ENCODE measurements at regions not wholly inside any gene's neighbourhood (a gene's known extent, or its start where the extent isn't known, plus 50 kb on each side); places are given as distances from the start of the nearest gene placed in this dataset.

DNA sequence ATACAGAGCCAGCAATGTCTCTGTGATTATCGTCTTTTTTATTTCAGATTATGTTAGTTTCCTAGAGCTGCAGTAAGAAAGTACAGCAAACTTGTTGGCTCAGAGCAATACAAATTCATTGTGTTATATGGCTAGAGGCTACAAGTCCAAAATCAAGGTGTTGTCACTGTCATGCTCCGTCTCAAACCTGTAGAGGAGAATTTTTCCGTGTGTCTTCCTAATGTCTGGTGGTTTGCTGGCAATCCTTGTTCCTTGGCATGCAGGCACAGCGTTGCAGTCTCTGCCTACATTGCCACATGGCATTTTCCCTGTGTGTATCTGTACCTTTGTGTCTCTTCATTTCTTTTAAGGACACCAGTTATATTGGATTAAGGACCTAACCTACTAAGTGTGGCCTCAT lies 244.4 kb downstream of the LRRIQ3 start:
- ATAC-seq (ENCODE audit: low read depth in 2 of 2): no peak
- Mint-ChIP-seq H3K4me1 (no peaks in the 10 kb centered on the region), H3K9me3 (peaks cover 2 to 14% (median 6%) of the 10 kb centered on the region in 7 donors)

DNA sequence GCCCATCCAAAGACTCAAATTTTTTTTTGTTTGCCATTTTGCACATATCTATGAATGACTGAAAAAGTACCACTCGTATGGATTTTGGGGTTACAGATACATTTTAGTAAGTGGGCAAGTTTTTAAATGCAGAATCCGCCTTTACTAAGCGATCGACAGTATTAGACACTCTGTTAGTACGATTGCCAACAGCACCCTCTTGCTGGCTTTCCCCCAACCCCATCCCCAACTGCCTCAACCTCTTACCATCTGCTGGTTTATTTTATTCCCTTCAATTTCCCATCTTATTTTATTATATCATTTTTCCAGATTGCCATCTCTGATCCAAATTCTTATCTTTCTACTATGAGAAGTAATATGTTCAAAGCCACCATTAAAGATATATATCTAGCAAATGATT lies 244.8 kb downstream of the LRRIQ3 start:
- DNase-seq (no peak), ATAC-seq (ENCODE audit: low read depth in 2 of 2) (no peak)
- H3K9me3 Mint-ChIP-seq: peaks cover 2 to 14% (median 5%) of the 10 kb centered on the region in 7 donors
- H3K4me3 Mint-ChIP-seq: no peak overlapping the region
- Histone ChIP-seq H3K9me3 (ENCODE audit: control insufficient read depth in 2 of 2, low read length in 2 of 2) (no peaks in the 10 kb centered on the region), H3K27me3 (ENCODE audit: control insufficient read depth, insufficient read depth, low read length) (no peaks in the 10 kb centered on the region), H3K27ac (ENCODE audit: insufficient read depth, low read length, poor library complexity, severe bottlenecking) (no peak overlapping the region), H3K4me3 (ENCODE audit: low read depth, low read length) (no peak overlapping the region), H3K4me1 (ENCODE audit: control insufficient read depth, insufficient read depth, low read length, poor library complexity, severe bottlenecking) (no peaks in the 10 kb centered on the region), H3K36me3 (ENCODE audit: control insufficient read depth, insufficient read depth, low read length) (no peaks in the 10 kb centered on the region)
- H3K27ac Mint-ChIP-seq: no peak overlapping the region
- no peaks in the 10 kb centered on the region for H3K36me3 Mint-ChIP-seq
- H3K27me3 Mint-ChIP-seq: no peaks in the 10 kb centered on the region
- H3K4me1 Mint-ChIP-seq: no peaks in the 10 kb centered on the region

More for the DNA sequence above, 244.4 kb downstream of the LRRIQ3 start:
- Mint-ChIP-seq H3K27me3 (no peaks in the 10 kb centered on the region), H3K36me3 (no peaks in the 10 kb centered on the region), H3K27ac (no peak overlapping the region), H3K4me3 (no peak overlapping the region)
- Histone ChIP-seq H3K36me3 (ENCODE audit: control insufficient read depth, insufficient read depth, low read length) (no peaks in the 10 kb centered on the region), H3K4me3 (ENCODE audit: low read depth, low read length) (no peak overlapping the region), H3K27ac (ENCODE audit: insufficient read depth, low read length, poor library complexity, severe bottlenecking) (no peak overlapping the region), H3K9me3 (ENCODE audit: control insufficient read depth in 2 of 2, low read length in 2 of 2) (no peaks in the 10 kb centered on the region), H3K4me1 (ENCODE audit: control insufficient read depth, insufficient read depth, low read length, poor library complexity, severe bottlenecking) (no peaks in the 10 kb centered on the region), H3K27me3 (ENCODE audit: control insufficient read depth, insufficient read depth, low read length) (no peaks in the 10 kb centered on the region)
- no peak for DNase-seq

DNA sequence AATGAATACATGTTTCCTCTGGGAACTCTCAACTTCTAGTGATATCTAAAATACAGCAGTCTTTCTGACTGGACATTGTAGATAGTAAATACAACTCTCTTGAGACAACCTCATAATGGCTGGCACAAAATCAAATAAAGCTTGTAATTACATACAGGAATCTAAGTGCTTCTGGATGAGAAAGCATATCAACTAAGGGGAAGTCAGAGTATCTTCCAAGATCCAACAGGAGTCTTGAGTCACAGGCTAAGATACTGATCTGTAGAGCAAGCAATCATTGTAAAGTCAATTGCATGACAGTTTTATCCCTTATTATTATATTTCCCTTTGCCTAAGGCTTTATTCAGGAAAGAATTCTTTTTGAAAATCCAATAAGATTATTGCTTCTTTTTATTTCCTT lies 249.9 kb downstream of the LRRIQ3 start:
- no peaks in the 10 kb centered on the region for H3K9me3 ChIP-seq (ENCODE audit: control insufficient read depth in 2 of 2, low read length in 2 of 2)
- H3K27ac ChIP-seq (ENCODE audit: insufficient read depth, low read length, poor library complexity, severe bottlenecking): no peak overlapping the region
- ATAC-seq (ENCODE audit: low read depth in 2 of 2) (no peak), DNase-seq (no peak)
- no peak overlapping the region for H3K4me3 Mint-ChIP-seq
- H3K9me3 Mint-ChIP-seq: peaks cover 0 to 10% (median 3%) of the 10 kb centered on the region in 7 donors
- no peaks in the 10 kb centered on the region for H3K27me3 ChIP-seq (ENCODE audit: control insufficient read depth, insufficient read depth, low read length)
- no peaks in the 10 kb centered on the region for H3K36me3 ChIP-seq (ENCODE audit: control insufficient read depth, insufficient read depth, low read length)
- H3K27me3 Mint-ChIP-seq: no peaks in the 10 kb centered on the region
- H3K4me3 ChIP-seq (ENCODE audit: low read depth, low read length): no peak overlapping the region
- no peaks in the 10 kb centered on the region for H3K4me1 Mint-ChIP-seq
- no peaks in the 10 kb centered on the region for H3K36me3 Mint-ChIP-seq
- no peak overlapping the region for H3K27ac Mint-ChIP-seq
- H3K4me1 ChIP-seq (ENCODE audit: control insufficient read depth, insufficient read depth, low read length, poor library complexity, severe bottlenecking): no peaks in the 10 kb centered on the region

DNA sequence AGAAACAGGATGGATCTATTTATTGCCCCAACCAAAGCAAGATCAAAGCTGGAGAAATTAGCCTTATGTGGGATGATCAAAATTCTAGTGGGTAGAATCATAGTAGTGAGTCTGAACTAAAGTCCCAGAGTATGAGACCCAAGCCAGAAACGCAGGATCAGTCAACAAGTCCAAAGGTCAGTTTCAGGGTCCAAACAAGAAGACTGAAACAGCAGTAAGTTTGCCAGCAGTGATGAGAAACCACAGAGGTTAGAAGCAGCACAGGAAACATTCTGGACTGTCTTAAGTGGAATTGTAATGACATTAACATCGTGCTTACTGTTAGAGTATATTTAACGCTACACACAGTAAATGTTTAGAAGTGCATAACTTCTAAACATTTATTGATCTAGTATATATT lies 251.0 kb downstream of the LRRIQ3 start:
- H3K4me1 Mint-ChIP-seq: no peaks in the 10 kb centered on the region

DNA sequence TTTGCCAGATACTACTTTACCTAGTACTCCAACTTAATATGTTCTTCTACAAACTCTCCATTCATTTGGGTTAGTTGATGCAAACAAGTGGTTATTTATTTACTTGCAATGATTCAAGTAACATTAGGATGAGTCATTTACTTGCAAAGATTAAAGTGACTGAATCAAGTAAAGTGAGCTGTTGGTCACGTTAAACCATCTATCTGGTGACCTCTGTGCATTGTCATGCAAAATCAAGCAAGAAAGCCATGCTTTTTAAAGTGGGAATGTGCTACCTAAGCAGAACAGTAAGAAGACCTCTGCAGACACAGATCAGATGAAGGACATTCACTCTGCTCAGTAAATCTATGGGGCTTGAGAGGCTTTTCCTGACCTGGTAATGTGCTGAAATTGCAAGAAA lies 254.7 kb downstream of the LRRIQ3 start:
- H3K27me3 Mint-ChIP-seq: no peaks in the 10 kb centered on the region
- Histone ChIP-seq H3K4me3 (ENCODE audit: low read depth, low read length) (no peak overlapping the region), H3K36me3 (ENCODE audit: control insufficient read depth, insufficient read depth, low read length) (no peaks in the 10 kb centered on the region), H3K4me1 (ENCODE audit: control insufficient read depth, insufficient read depth, low read length, poor library complexity, severe bottlenecking) (no peaks in the 10 kb centered on the region), H3K27ac (ENCODE audit: insufficient read depth, low read length, poor library complexity, severe bottlenecking) (no peak overlapping the region), H3K9me3 (ENCODE audit: control insufficient read depth in 2 of 2, low read length in 2 of 2) (no peaks in the 10 kb centered on the region), H3K27me3 (ENCODE audit: control insufficient read depth, insufficient read depth, low read length) (no peaks in the 10 kb centered on the region)
- ATAC-seq (ENCODE audit: low read depth in 2 of 2) (no peak), DNase-seq (no peak)
- no peaks in the 10 kb centered on the region for H3K36me3 Mint-ChIP-seq
- H3K4me1 Mint-ChIP-seq: no peaks in the 10 kb centered on the region
- peaks cover 0 to 8% (median 2%) of the 10 kb centered on the region in 7 donors for H3K9me3 Mint-ChIP-seq
- H3K4me3 Mint-ChIP-seq: no peak overlapping the region
- no peak overlapping the region for H3K27ac Mint-ChIP-seq

More for the DNA sequence above, 251.0 kb downstream of the LRRIQ3 start:
- H3K4me1 ChIP-seq (ENCODE audit: control insufficient read depth, insufficient read depth, low read length, poor library complexity, severe bottlenecking): no peaks in the 10 kb centered on the region
- peaks cover 0 to 10% (median 3%) of the 10 kb centered on the region in 7 donors for H3K9me3 Mint-ChIP-seq
- ATAC-seq (ENCODE audit: low read depth in 2 of 2) (no peak), DNase-seq (no peak)
- H3K4me3 Mint-ChIP-seq: no peak overlapping the region
- no peaks in the 10 kb centered on the region for H3K9me3 ChIP-seq (ENCODE audit: control insufficient read depth in 2 of 2, low read length in 2 of 2)
- no peak overlapping the region for H3K27ac ChIP-seq (ENCODE audit: insufficient read depth, low read length, poor library complexity, severe bottlenecking)
- no peaks in the 10 kb centered on the region for H3K27me3 ChIP-seq (ENCODE audit: control insufficient read depth, insufficient read depth, low read length)
- no peak overlapping the region for H3K27ac Mint-ChIP-seq
- no peaks in the 10 kb centered on the region for H3K36me3 Mint-ChIP-seq
- H3K36me3 ChIP-seq (ENCODE audit: control insufficient read depth, insufficient read depth, low read length): no peaks in the 10 kb centered on the region
- H3K27me3 Mint-ChIP-seq: no peaks in the 10 kb centered on the region
- H3K4me3 ChIP-seq (ENCODE audit: low read depth, low read length): no peak overlapping the region

DNA sequence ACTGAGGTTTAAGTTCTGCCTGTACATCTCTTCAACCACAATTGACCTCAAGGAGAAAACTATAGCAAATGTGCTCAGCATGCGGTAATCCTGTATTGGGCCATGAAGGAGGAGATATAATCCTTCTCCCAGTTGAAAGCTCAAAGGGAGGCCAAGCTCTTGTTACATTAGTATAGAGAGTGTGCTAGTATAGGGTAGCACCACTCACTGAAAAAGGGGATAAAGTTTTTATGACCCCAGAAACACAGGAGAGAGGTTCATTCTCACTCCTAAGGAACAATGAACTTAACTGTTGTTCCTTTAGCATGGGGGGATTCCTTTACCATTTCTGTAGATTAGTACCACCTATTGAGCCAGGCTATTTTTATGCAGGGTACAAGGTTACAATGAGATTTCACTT lies 267.7 kb downstream of the LRRIQ3 start:
- ATAC-seq (ENCODE audit: low read depth in 2 of 2) (no peak), DNase-seq (no peak)
- no peaks in the 10 kb centered on the region for H3K27me3 ChIP-seq (ENCODE audit: control insufficient read depth, insufficient read depth, low read length)
- no peak overlapping the region for H3K27ac Mint-ChIP-seq
- H3K4me1 Mint-ChIP-seq: no peaks in the 10 kb centered on the region
- H3K36me3 Mint-ChIP-seq: no peaks in the 10 kb centered on the region
- no peak overlapping the region for H3K27ac ChIP-seq (ENCODE audit: insufficient read depth, low read length, poor library complexity, severe bottlenecking)
- no peaks in the 10 kb centered on the region for H3K9me3 ChIP-seq (ENCODE audit: control insufficient read depth in 2 of 2, low read length in 2 of 2)
- no peak overlapping the region for H3K4me3 ChIP-seq (ENCODE audit: low read depth, low read length)
- H3K27me3 Mint-ChIP-seq: no peaks in the 10 kb centered on the region
- H3K4me1 ChIP-seq (ENCODE audit: control insufficient read depth, insufficient read depth, low read length, poor library complexity, severe bottlenecking): no peaks in the 10 kb centered on the region
- no peaks in the 10 kb centered on the region for H3K36me3 ChIP-seq (ENCODE audit: control insufficient read depth, insufficient read depth, low read length)
- no peak overlapping the region for H3K4me3 Mint-ChIP-seq
- peaks cover 0 to 5% (median 2%) of the 10 kb centered on the region in 7 donors for H3K9me3 Mint-ChIP-seq

DNA sequence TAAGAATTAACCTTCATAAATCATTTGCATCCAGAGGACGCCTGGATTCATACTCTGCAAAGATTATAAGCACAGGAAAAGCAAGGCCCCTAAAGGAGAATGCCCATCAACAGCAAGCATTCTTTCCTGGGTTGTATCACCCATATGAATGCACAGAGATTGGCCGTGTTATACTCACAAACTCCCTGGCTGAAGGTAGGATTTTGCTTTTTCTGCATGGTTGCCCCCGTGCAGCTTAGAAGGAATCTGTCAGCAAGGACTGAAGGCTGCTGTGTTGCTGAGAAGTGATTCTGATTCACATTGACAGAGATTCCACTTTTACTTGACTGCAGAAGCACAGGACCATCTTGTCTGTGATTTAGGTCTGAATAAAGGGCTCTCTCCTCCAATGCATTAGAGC lies 283.0 kb downstream of the LRRIQ3 start:
- Histone ChIP-seq H3K4me3 (ENCODE audit: low read depth, low read length) (no peak overlapping the region), H3K27me3 (ENCODE audit: control insufficient read depth, insufficient read depth, low read length) (no peaks in the 10 kb centered on the region), H3K27ac (ENCODE audit: insufficient read depth, low read length, poor library complexity, severe bottlenecking) (no peak overlapping the region), H3K36me3 (ENCODE audit: control insufficient read depth, insufficient read depth, low read length) (no peaks in the 10 kb centered on the region), H3K4me1 (ENCODE audit: control insufficient read depth, insufficient read depth, low read length, poor library complexity, severe bottlenecking) (no peaks in the 10 kb centered on the region), H3K9me3 (ENCODE audit: control insufficient read depth in 2 of 2, low read length in 2 of 2) (peaks cover 5 to 6% of the 10 kb centered on the region in 2 experiments)
- Mint-ChIP-seq H3K4me3 (no peak overlapping the region), H3K4me1 (no peaks in the 10 kb centered on the region), H3K27ac (no peak overlapping the region), H3K36me3 (no peaks in the 10 kb centered on the region), H3K9me3 (peaks cover 0 to 16% (median 5%) of the 10 kb centered on the region in 7 donors), H3K27me3 (no peaks in the 10 kb centered on the region)
- ATAC-seq (ENCODE audit: low read depth in 2 of 2) (no peak), DNase-seq (no peak)

DNA sequence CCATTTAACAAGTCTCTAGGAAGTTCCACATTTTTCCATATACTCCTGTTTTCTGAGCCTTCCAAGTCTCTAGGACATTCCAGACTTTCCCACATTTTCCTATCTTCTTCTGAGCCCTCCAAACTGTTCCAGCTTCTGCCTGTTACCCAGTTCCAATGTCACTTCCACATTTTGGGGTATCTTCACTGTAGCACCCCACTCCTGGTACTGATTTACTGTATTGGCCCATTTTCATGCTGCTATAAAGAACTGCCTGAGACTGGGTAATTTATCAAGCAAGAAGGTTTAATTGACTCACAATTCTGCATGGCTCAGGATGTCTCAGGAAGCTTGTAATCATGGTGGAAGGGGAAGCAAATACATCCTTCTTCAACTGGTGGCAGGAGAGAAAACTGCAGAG lies 285.0 kb downstream of the LRRIQ3 start:
- Histone ChIP-seq H3K27me3 (ENCODE audit: control insufficient read depth, insufficient read depth, low read length) (no peaks in the 10 kb centered on the region), H3K4me3 (ENCODE audit: low read depth, low read length) (no peak overlapping the region), H3K36me3 (ENCODE audit: control insufficient read depth, insufficient read depth, low read length) (no peaks in the 10 kb centered on the region), H3K4me1 (ENCODE audit: control insufficient read depth, insufficient read depth, low read length, poor library complexity, severe bottlenecking) (no peaks in the 10 kb centered on the region), H3K27ac (ENCODE audit: insufficient read depth, low read length, poor library complexity, severe bottlenecking) (no peak overlapping the region), H3K9me3 (ENCODE audit: control insufficient read depth in 2 of 2, low read length in 2 of 2) (peaks cover 5 to 6% of the 10 kb centered on the region in 2 experiments)
- DNase-seq (no peak), ATAC-seq (ENCODE audit: low read depth in 2 of 2) (no peak)
- H3K4me3 Mint-ChIP-seq: no peak overlapping the region
- H3K9me3 Mint-ChIP-seq: peaks cover 0 to 21% (median 5%) of the 10 kb centered on the region in 7 donors
- H3K4me1 Mint-ChIP-seq: no peaks in the 10 kb centered on the region
- H3K27me3 Mint-ChIP-seq: no peaks in the 10 kb centered on the region
- H3K27ac Mint-ChIP-seq: no peak overlapping the region
- no peaks in the 10 kb centered on the region for H3K36me3 Mint-ChIP-seq

All from CD4-positive, CD25-positive, alpha-beta regulatory T cell (primary cell).